GM12878 (cell line): ENCODE measurements at regions not wholly inside any gene's neighbourhood (a gene's known extent, or its start where the extent isn't known, plus 50 kb on each side); places are given as distances from the start of the nearest gene placed in this dataset.

Source experiments
- ATAC-seq: fragments of 200-7000 bp; cut with Tn5 transposase; 3 replicates; pipeline ENCODE4 v1.9.1; 2020; ENCODE audit warnings: mild to moderate bottlenecking, moderate library complexity
- BruUV-seq: library from RNA; stranded (reverse); fragments of 400-500 nt; replicated peaks from 2 replicates; lab custom pipeline; 2021; lab: Mats Ljungman, UMichigan
- CTCF ChIA-PET: fragments of 300-600 bp; sonication (Branson Sonifier 250); formaldehyde crosslinking; extraction: SDS; loops from one replicate; lab custom pipeline; 2021; ENCODE audit warnings: inconsistent platforms; lab: Yijun Ruan, JAX
- POLR2A ChIA-PET: fragments of 350-600 bp; formaldehyde crosslinking; extraction: SDS; loops from one replicate; lab custom pipeline; 2021; ENCODE audit warnings: inconsistent platforms; lab: Charles Lee
- RAD21 ChIA-PET: fragments of 300-600 bp; sonication (Branson Sonifier 250); formaldehyde crosslinking; loops from one replicate; lab custom pipeline; 2023; ENCODE audit warnings: antibody characterized with exemption; ENCODE audit not compliant: unreplicated experiment; lab: Charles Lee
- SMC1A ChIA-PET: fragments of 300-600 bp; sonication (Branson Sonifier 250); formaldehyde crosslinking; loops from one replicate; lab custom pipeline; 2023; ENCODE audit not compliant: unreplicated experiment, uncharacterized antibody; lab: Charles Lee
- DNase-seq: peaks from one replicate; pipeline ENCODE4 v3.0.0-alpha.2; 2011; ENCODE audit warnings: low read depth, low spot score
- FAIRE-seq: peaks from 3 replicates; lab custom pipeline; 2011; peaks lifted over from hg19 to GRCh38; lab: Jason Lieb, UNC
- H2AFZ ChIP-seq: 2 replicates; pipeline ENCODE4 v1.6.0; 2011; ENCODE audit warnings: low read depth, low read length, control low read depth; ENCODE audit not compliant: control insufficient read depth
- H3K27ac ChIP-seq: 2 replicates; pipeline ENCODE4 v1.5.1; 2011; ENCODE audit warnings: control low read depth; ENCODE audit not compliant: control insufficient read depth, insufficient read depth
- H3K27me3 ChIP-seq, 2 experiments: replicated peaks in 1 of 2; 2 replicates each; pipeline versions ENCODE4 v1.6.0 to v1.6.1; 2011; ENCODE audit warnings: low read length in 1 of 2; ENCODE audit not compliant: control insufficient read depth in 2 of 2, insufficient read depth in 2 of 2
- H3K36me3 ChIP-seq, 2 experiments: 2 replicates each; pipeline ENCODE4 v1.5.1; 2011; ENCODE audit warnings: low read length in 1 of 2; ENCODE audit not compliant: control insufficient read depth in 2 of 2, insufficient read depth in 2 of 2
- H3K4me1 ChIP-seq: 2 replicates; pipeline ENCODE4 v1.6.1; 2011; ENCODE audit warnings: mild to moderate bottlenecking, low read length, moderate library complexity, mixed read lengths; ENCODE audit not compliant: control insufficient read depth, insufficient read depth
- H3K4me2 ChIP-seq: 2 replicates; pipeline ENCODE4 v1.6.0; 2011; ENCODE audit warnings: control low read depth; ENCODE audit not compliant: control insufficient read depth, insufficient read depth
- H3K4me3 ChIP-seq: fragments of 200-600 bp; sonication (generic); 2 replicates; pipeline ENCODE4 v1.5.1; 2016
- H3K79me2 ChIP-seq: 2 replicates; pipeline ENCODE4 v1.6.0; 2011; ENCODE audit warnings: low read length; ENCODE audit not compliant: control insufficient read depth, insufficient read depth
- H3K9ac ChIP-seq: 2 replicates; pipeline ENCODE4 v1.8.0; 2011; ENCODE audit warnings: low read length, control low read depth, mixed read lengths; ENCODE audit not compliant: control insufficient read depth, insufficient read depth
- H3K9me3 ChIP-seq: replicated peaks from 3 replicates; pipeline ENCODE4 v1.5.1; 2011; ENCODE audit warnings: mild to moderate bottlenecking, low read length; ENCODE audit not compliant: control insufficient read depth, insufficient read depth
- H4K20me1 ChIP-seq: 2 replicates; pipeline ENCODE4 v1.6.0; 2011; ENCODE audit not compliant: control insufficient read depth, insufficient read depth
- DPF2 ChIP-seq: fragments of 450-650 bp; IDR thresholded peaks from 2 replicates; pipeline ENCODE4 v1.6.1; 2017; ENCODE audit warnings: mild to moderate bottlenecking
- ESRRA ChIP-seq: IDR thresholded peaks from 2 replicates; pipeline ENCODE4 v1.6.1; 2012; ENCODE audit warnings: mild to moderate bottlenecking, low read length, improper control_type of control experiment
- ETV6 ChIP-seq, 2 experiments: fragments of 450-650 bp in 1 of 2; IDR thresholded peaks in 1 of 2; conservative IDR thresholded peaks in 1 of 2; 2 replicates each; pipeline ENCODE4 v1.6.1; 2014; ENCODE audit warnings: antibody characterized with exemption in 1 of 2, borderline replicate concordance in 1 of 2, low read depth in 1 of 2, mild to moderate bottlenecking in 1 of 2, moderate library complexity in 1 of 2
- EZH2 ChIP-seq: IDR thresholded peaks from 2 replicates; pipeline ENCODE4 v1.6.1; 2012; ENCODE audit warnings: low read depth, mild to moderate bottlenecking, control low read depth, inconsistent platforms, low read length, borderline replicate concordance; ENCODE audit not compliant: control insufficient read depth
- FOXM1 ChIP-seq: IDR thresholded peaks from 2 replicates; pipeline ENCODE4 v1.6.1; 2012; ENCODE audit warnings: low read depth, mild to moderate bottlenecking, inconsistent platforms, low read length, moderate library complexity
- IRF4 ChIP-seq: IDR thresholded peaks from 2 replicates; pipeline ENCODE4 v1.6.1; 2011; ENCODE audit warnings: low read depth, low read length
- KDM1A ChIP-seq: fragments of 200-600 bp; sonication (generic); IDR thresholded peaks from 2 replicates; pipeline ENCODE4 v1.6.1; 2016; ENCODE audit warnings: borderline replicate concordance
- MEF2A ChIP-seq: IDR thresholded peaks from 2 replicates; pipeline ENCODE4 v1.6.1; 2011; ENCODE audit warnings: low read depth, mild to moderate bottlenecking, low read length, moderate library complexity; ENCODE audit not compliant: insufficient read depth
- MXI1 ChIP-seq: fragments of 150-350 bp; IDR thresholded peaks from 2 replicates; pipeline ENCODE4 v1.6.1; 2011; ENCODE audit warnings: low read depth, mild to moderate bottlenecking, inconsistent platforms, low read length, improper control_type of control experiment
- NFYA ChIP-seq: IDR thresholded peaks from 2 replicates; pipeline ENCODE4 v1.6.1; 2011; ENCODE audit warnings: low read depth, mild to moderate bottlenecking, low read length, improper control_type of control experiment, borderline replicate concordance
- NRF1 ChIP-seq: conservative IDR thresholded peaks from 2 replicates; pipeline ENCODE4 v1.6.1; 2011; ENCODE audit warnings: mild to moderate bottlenecking, low read depth, low read length, improper control_type of control experiment
- PRDM15 ChIP-seq: fragments of 450-650 bp; formaldehyde crosslinking; IDR thresholded peaks from 2 replicates; pipeline ENCODE4 v1.4.0; 2020; ENCODE audit warnings: mild to moderate bottlenecking, moderate library complexity
- SMAD1 ChIP-seq: fragments of 450-650 bp; IDR thresholded peaks from 2 replicates; pipeline ENCODE4 v1.6.1; 2018; ENCODE audit warnings: mild to moderate bottlenecking, low read depth; ENCODE audit not compliant: partially characterized antibody
- SRF ChIP-seq, 2 experiments: IDR thresholded peaks; 2 replicates each; pipeline ENCODE4 v1.6.1; 2011; ENCODE audit warnings: low read depth in 2 of 2, low read length in 2 of 2, mild to moderate bottlenecking in 1 of 2, moderate library complexity in 1 of 2
- TARDBP ChIP-seq: IDR thresholded peaks from 2 replicates; pipeline ENCODE4 v1.6.1; 2016; ENCODE audit warnings: borderline replicate concordance
- TBL1XR1 ChIP-seq: IDR thresholded peaks from 2 replicates; pipeline ENCODE4 v1.6.1; 2012; ENCODE audit warnings: low read depth, low read length, improper control_type of control experiment
- YBX1 ChIP-seq: fragments of 450-650 bp; IDR thresholded peaks from 2 replicates; pipeline ENCODE4 v1.6.1; 2016; ENCODE audit warnings: antibody characterized with exemption
- ZNF207 ChIP-seq: fragments of 450-650 bp; IDR thresholded peaks from 2 replicates; pipeline ENCODE4 v1.6.1; 2014; ENCODE audit warnings: antibody characterized with exemption, mild to moderate bottlenecking, borderline replicate concordance
- ZNF622 ChIP-seq: fragments of 450-650 bp; IDR thresholded peaks from 2 replicates; pipeline ENCODE4 v1.6.1; 2017; ENCODE audit warnings: mild to moderate bottlenecking, inconsistent platforms
- in situ Hi-C: fragments of 300-500 bp; cut with MboI; formaldehyde crosslinking; loops from 9 replicates; pipeline ENCODE4 v1.14.3; 2018; ENCODE audit warnings: mixed read lengths
- intact Hi-C: fragments of 100-400 bp; cut with micrococcal nuclease; formaldehyde crosslinking; loops from one replicate; pipeline ENCODE4 v1.14.2; 2022; ENCODE audit not compliant: unreplicated experiment

- DNase-seq: no peak
- H3K79me2 ChIP-seq: no peaks in the 10 kb centered on the region
- H3K36me3 ChIP-seq: no peaks in the 10 kb centered on the region
- TF ChIP-seq NRF1: no peak
- TF ChIP-seq ESRRA: no peak
- TF ChIP-seq FOXM1: no peak
- no peak for TF ChIP-seq MXI1
- no peak for TF ChIP-seq KDM1A
- no peak for TF ChIP-seq NFYA
- TF ChIP-seq DPF2: no peak
- TF ChIP-seq ZNF207: no peak
- TF ChIP-seq IRF4: no peak
- no peak for TF ChIP-seq MEF2A
- TF ChIP-seq ETV6 (conservative IDR thresholded peaks at IDR 0.05 in 1 of 2, IDR thresholded peaks at IDR 0.05 in 1 of 2; ENCODE audit: borderline replicate concordance in 1 of 2, low read depth in 1 of 2): no peak
- TF ChIP-seq, all 136 proteins: peak for 0
- H3K4me2 ChIP-seq: no peak overlapping the region
- no peak overlapping the region for H3K27ac ChIP-seq
- H2AFZ ChIP-seq: no peak overlapping the region
- H4K20me1 ChIP-seq: no peaks in the 10 kb centered on the region
- H3K27me3 ChIP-seq: no peaks in the 10 kb centered on the region
- no peak overlapping the region for H3K9ac ChIP-seq
- ATAC-seq (no peak), FAIRE-seq (no peak)
- intact Hi-C loops (no loop called here), in situ Hi-C loops (no loop called here)
- no peak overlapping the region for H3K4me3 ChIP-seq
- no TSS peak for BruUV-seq
- H3K9me3 ChIP-seq: no peaks in the 10 kb centered on the region
- RAD21 ChIA-PET: no interaction called here
- no peaks in the 10 kb centered on the region for H3K4me1 ChIP-seq
- CTCF ChIA-PET: interaction anchor here (0.7 kb wide), 1 partner anchor 113 kb away, joined by 3 read pairs; no protein-coding TSS in a partner anchor
- SMC1A ChIA-PET: no interaction called here
- POLR2A ChIA-PET: no interaction called here
Observed at GRCh38 chr2:155035308-155035707, 336.8 kb downstream of the KCNJ3 start.

- no peak overlapping the region for H2AFZ ChIP-seq
- no peak overlapping the region for H3K9ac ChIP-seq
- CTCF ChIA-PET: no interaction called here
- in situ Hi-C loops: no loop called here
- RAD21 ChIA-PET: no interaction called here
- no peaks in the 10 kb centered on the region for H4K20me1 ChIP-seq
- BruUV-seq: no TSS peak
- POLR2A ChIA-PET: no interaction called here
- FAIRE-seq (peak; percentile 80), ATAC-seq (peak; percentile 30; the same call in 2 of the 3 replicates), DNase-seq (no peak)
- intact Hi-C loops: no loop called here
- H3K4me3 ChIP-seq: no peak overlapping the region
- H3K36me3 ChIP-seq: no peaks in the 10 kb centered on the region
- H3K9me3 ChIP-seq: no peaks in the 10 kb centered on the region
- H3K27me3 ChIP-seq: no peaks in the 10 kb centered on the region
- H3K79me2 ChIP-seq: no peaks in the 10 kb centered on the region
- SMC1A ChIA-PET: no interaction called here
- no peaks in the 10 kb centered on the region for H3K4me1 ChIP-seq
- no peak overlapping the region for H3K27ac ChIP-seq
- H3K4me2 ChIP-seq: peak overlapping the region; percentile 33; the same call in 1 of the 2 replicates
- no peak for TF ChIP-seq SRF (IDR thresholded peaks at IDR 0.05; ENCODE audit: low read depth in 2 of 2, low read length in 2 of 2)
- TF ChIP-seq TARDBP: no peak
- TF ChIP-seq ZNF622: no peak
- no peak for TF ChIP-seq YBX1
- no peak for TF ChIP-seq TBL1XR1
- no peak for TF ChIP-seq DPF2
- no peak for TF ChIP-seq SMAD1
- TF ChIP-seq EZH2: no peak
- TF ChIP-seq PRDM15 (CRISPR knock-in tag): no peak
Observed at GRCh38 chr2:155033652-155034051, 335.2 kb downstream of the KCNJ3 start.
